Gastrocnemius medialis (tissue), 4 donors: ENCODE measurements at regions not wholly inside any gene's neighbourhood (a gene's known extent, or its start where the extent isn't known, plus 50 kb on each side); places are given as distances from the start of the nearest gene placed in this dataset.

Experiments
- CTCF ChIP-seq, 5 experiments: fragments of 450-650 bp in 3 of 5; fragments of 200-600 bp in 2 of 5; sonication (generic) in 2 of 5; IDR thresholded peaks in 4 of 5; conservative IDR thresholded peaks in 1 of 5; 1 replicate in 4 of 5; 2 replicates in 1 of 5; pipeline ENCODE4 v1.5.1; 2016 to 2019; ENCODE audit warnings: antibody characterized with exemption in 5 of 5, mild to moderate bottlenecking in 3 of 5, moderate library complexity in 3 of 5
- POLR2A ChIP-seq, 2 donors: fragments of 450-650 bp; IDR thresholded peaks; one replicate each; pipeline ENCODE4 v1.6.1; 2017; ENCODE audit warnings: antibody characterized with exemption in 2 of 2, mild to moderate bottlenecking in 2 of 2, moderate library complexity in 2 of 2

DNA sequence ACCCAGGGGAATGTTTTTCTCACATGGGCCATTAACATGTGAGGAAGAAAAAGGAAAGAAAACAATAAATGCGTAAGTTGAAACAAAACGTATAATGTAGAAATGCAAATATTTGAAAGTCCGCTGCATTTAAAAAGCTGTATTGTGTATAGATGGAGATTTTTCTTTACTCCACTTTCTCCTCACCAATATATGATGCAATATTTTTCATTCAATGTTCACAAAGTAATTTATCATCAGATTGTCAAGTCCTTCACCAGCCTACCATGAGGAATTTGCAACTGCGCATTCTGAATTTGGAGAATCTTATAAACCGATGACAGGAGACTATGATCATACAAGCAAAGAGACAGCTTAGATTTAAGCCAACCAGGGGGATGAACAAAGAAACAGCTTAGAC, 69.9 kb downstream of the SOD2 start:
- TF ChIP-seq CTCF (IDR thresholded peaks at IDR 0.05 in 4 of 5, conservative IDR thresholded peaks at IDR 0.05 in 1 of 5) (no peak), POLR2A (IDR thresholded peaks at IDR 0.05) (no peak)
